H1 (cell line): ENCODE measurements at regions not wholly inside any gene's neighbourhood (a gene's known extent, or its start where the extent isn't known, plus 50 kb on each side); places are given as distances from the start of the nearest gene placed in this dataset.

Experiments used
- RAD21 ChIP-seq, 2 experiments: IDR thresholded peaks in 1 of 2; conservative IDR thresholded peaks in 1 of 2; 2 replicates each; pipeline ENCODE4 v1.6.1; 2011; ENCODE audit warnings: low read depth in 2 of 2, low read length in 2 of 2, improper control_type of control experiment in 1 of 2, inconsistent platforms in 1 of 2, mild to moderate bottlenecking in 1 of 2, moderate library complexity in 1 of 2
- SIN3A ChIP-seq, 2 experiments: IDR thresholded peaks in 1 of 2; conservative IDR thresholded peaks in 1 of 2; 2 replicates each; pipeline ENCODE4 v1.6.1; 2011 to 2012; ENCODE audit warnings: low read length in 2 of 2, improper control_type of control experiment in 1 of 2, low read depth in 1 of 2, mild to moderate bottlenecking in 1 of 2
- SP2 ChIP-seq: IDR thresholded peaks from 2 replicates; pipeline ENCODE4 v1.6.1; 2012; ENCODE audit warnings: mild to moderate bottlenecking, low read length, inconsistent platforms
- SRF ChIP-seq: IDR thresholded peaks from 2 replicates; pipeline ENCODE4 v1.6.1; 2011; ENCODE audit warnings: mild to moderate bottlenecking, low read depth, low read length, moderate library complexity
- YY1 ChIP-seq: IDR thresholded peaks from 2 replicates; pipeline ENCODE4 v1.6.1; 2011; ENCODE audit warnings: low read depth, mild to moderate bottlenecking, low read length

DNA sequence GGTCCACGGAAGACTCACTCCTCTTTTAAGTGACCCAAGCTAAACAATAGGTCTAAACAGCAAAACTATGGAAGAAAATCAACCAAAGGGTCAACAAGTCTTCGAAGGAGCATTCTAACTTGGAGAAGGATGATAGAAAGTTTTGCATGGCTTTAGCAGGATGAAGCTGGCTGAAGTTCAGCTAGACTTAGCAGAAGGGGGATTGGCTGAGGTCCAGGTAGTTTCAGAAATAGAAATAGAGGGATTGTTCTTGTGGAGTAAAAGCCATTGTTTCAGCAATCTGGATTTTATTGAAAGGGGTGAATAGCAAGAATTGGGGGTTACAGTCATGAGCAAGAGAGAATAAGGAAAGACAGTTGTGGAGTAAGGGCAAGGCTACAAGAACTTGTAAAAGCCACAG lies 84.7 kb upstream of the TSPAN8 start (continued):
- TF ChIP-seq SIN3A (conservative IDR thresholded peaks at IDR 0.05 in 1 of 2, IDR thresholded peaks at IDR 0.05 in 1 of 2; ENCODE audit: low read depth in 1 of 2, low read length in 2 of 2) (no peak), SRF (no peak), SP2 (no peak), YY1 (no peak), RAD21 (IDR thresholded peaks at IDR 0.05 in 1 of 2, conservative IDR thresholded peaks at IDR 0.05 in 1 of 2; ENCODE audit: low read depth in 2 of 2, low read length in 2 of 2) (no peak)
